ENCODE measurements at regions not wholly inside any gene's neighbourhood (a gene's known extent, or its start where the extent isn't known, plus 50 kb on each side); places are given as distances from the start of the nearest gene placed in this dataset.

GRCh38 chr11:44451706-44452105, 113.8 kb upstream of the CD82 start:
- TF ChIP-seq CTCF (IDR thresholded peaks at IDR 0.05; ENCODE audit: insufficient read depth, low read depth, low read length) (no peak), EZH2 (IDR thresholded peaks at IDR 0.05; ENCODE audit: insufficient read depth, low read length) (no peak)

Measured in astrocyte (in vitro differentiated cells and primary cell).